ENCODE measurements at regions not wholly inside any gene's neighbourhood (a gene's known extent, or its start where the extent isn't known, plus 50 kb on each side); places are given as distances from the start of the nearest gene placed in this dataset.

DNA sequence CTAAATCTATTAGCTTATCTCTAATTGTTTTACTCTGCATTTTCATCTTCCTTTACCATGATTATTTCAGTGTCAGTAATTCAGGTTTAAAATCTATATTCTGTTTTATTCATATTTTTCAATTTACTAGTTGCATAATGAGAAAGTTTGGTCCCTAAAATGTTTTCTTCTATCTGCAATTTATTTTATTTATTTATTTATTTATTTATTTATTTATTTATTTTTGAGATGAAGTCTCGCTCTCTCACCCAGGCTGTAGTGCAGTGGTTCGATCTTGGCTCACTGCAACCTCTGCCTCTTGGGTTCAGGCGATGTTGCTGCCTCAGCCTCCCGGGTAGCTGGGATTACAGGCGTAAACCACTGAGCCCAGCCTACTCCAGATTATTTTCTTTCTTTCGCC, 1597.3 kb downstream of the CDH8 start:
- TF ChIP-seq, protein P1, sequence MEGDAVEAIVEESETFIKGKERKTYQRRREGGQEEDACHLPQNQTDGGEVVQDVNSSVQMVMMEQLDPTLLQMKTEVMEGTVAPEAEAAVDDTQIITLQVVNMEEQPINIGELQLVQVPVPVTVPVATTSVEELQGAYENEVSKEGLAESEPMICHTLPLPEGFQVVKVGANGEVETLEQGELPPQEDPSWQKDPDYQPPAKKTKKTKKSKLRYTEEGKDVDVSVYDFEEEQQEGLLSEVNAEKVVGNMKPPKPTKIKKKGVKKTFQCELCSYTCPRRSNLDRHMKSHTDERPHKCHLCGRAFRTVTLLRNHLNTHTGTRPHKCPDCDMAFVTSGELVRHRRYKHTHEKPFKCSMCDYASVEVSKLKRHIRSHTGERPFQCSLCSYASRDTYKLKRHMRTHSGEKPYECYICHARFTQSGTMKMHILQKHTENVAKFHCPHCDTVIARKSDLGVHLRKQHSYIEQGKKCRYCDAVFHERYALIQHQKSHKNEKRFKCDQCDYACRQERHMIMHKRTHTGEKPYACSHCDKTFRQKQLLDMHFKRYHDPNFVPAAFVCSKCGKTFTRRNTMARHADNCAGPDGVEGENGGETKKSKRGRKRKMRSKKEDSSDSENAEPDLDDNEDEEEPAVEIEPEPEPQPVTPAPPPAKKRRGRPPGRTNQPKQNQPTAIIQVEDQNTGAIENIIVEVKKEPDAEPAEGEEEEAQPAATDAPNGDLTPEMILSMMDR (conservative IDR thresholded peaks at IDR 0.05; ENCODE audit: low read depth, low read length), result no peak
- TF ChIP-seq EZH2 (IDR thresholded peaks at IDR 0.05; ENCODE audit: low read length, unreplicated experiment), result no peak

Data from PC-3 (cell line).